C4-2B (cell line): ENCODE measurements at regions not wholly inside any gene's neighbourhood (a gene's known extent, or its start where the extent isn't known, plus 50 kb on each side); places are given as distances from the start of the nearest gene placed in this dataset.

ENCODE experiments used
- CTCF ChIP-seq: fragments of 450-650 bp; conservative IDR thresholded peaks from 2 replicates; pipeline ENCODE4 v1.5.1; 2017; ENCODE audit warnings: mild to moderate bottlenecking
- ZFX ChIP-seq: fragments of 450-650 bp; IDR thresholded peaks from 2 replicates; pipeline ENCODE4 v1.6.1; 2017

- TF ChIP-seq CTCF, result no peak
- TF ChIP-seq ZFX, result no peak
Observed at GRCh38 chr2:2728635-2729034, 397.6 kb upstream of the MYT1L start.
